ENCODE measurements at regions not wholly inside any gene's neighbourhood (a gene's known extent, or its start where the extent isn't known, plus 50 kb on each side); places are given as distances from the start of the nearest gene placed in this dataset.

- Histone ChIP-seq H3K27me3 (no peaks in the 10 kb centered on the region), H3K4me3 (no peak overlapping the region), H3K27ac (no peak overlapping the region), H3K4me1 (no peaks in the 10 kb centered on the region), H3K36me3 (no peaks in the 10 kb centered on the region), H3K9me3 (no peaks in the 10 kb centered on the region)
- ATAC-seq (no peak), FAIRE-seq (no peak), DNase-seq (no peak)
- WGBS, 2 donors, result 31 to 37% methylated on average over 6 of the region's 6 CpGs
- intact Hi-C loops (cut with DNase I), result loop anchor here in 1 of 3 donors (10.0 kb wide), 1 partner anchor 277 kb away; no protein-coding TSS in a partner anchor
- TF ChIP-seq CTCF (IDR thresholded peaks at IDR 0.05), result no peak
Observed at GRCh38 chr15:25268166-25268565, 170.7 kb downstream of the UBE3A start.
